NCI-H1048 (cell line): ENCODE measurements at regions not wholly inside any gene's neighbourhood (a gene's known extent, or its start where the extent isn't known, plus 50 kb on each side); places are given as distances from the start of the nearest gene placed in this dataset.

Experiments used
- DNase-seq: peaks from one replicate; lab custom pipeline; 2025; lab: John Stamatoyannopoulos, UW

GRCh38 chrX:6906608-6907007 lies 240.9 kb upstream of the STS start:
- DNase-seq = no peak

GRCh38 chrX:6904156-6904555 lies 243.4 kb upstream of the STS start:
- no peak for DNase-seq

GRCh38 chrX:6898371-6898770 lies 249.1 kb upstream of the STS start:
- no peak for DNase-seq

- DNase-seq = no peak
Measured at GRCh38 chrX:6891404-6891803, 256.1 kb upstream of the STS start.

- no peak for DNase-seq
Measured at GRCh38 chrX:6890544-6891261, 256.8 kb upstream of the STS start.

GRCh38 chrX:6885909-6886308 lies 261.6 kb upstream of the STS start:
- no peak for DNase-seq

- DNase-seq = no peak
Measured at GRCh38 chrX:6885396-6885795, 262.1 kb upstream of the STS start.

- DNase-seq = no peak
Measured at GRCh38 chrX:6861456-6861855, 286.1 kb upstream of the STS start.

- DNase-seq = no peak
Measured at GRCh38 chrX:6857749-6858148, 289.8 kb upstream of the STS start.

GRCh38 chrX:6856471-6856870 lies 291.0 kb upstream of the STS start:
- no peak for DNase-seq

- no peak for DNase-seq
Measured at GRCh38 chrX:6852869-6853268, 294.6 kb upstream of the STS start.

- no peak for DNase-seq
Measured at GRCh38 chrX:6852121-6852520, 295.4 kb upstream of the STS start.

GRCh38 chrX:6851140-6851539 lies 296.4 kb upstream of the STS start:
- no peak for DNase-seq

GRCh38 chrX:6849716-6850414 lies 297.6 kb upstream of the STS start:
- no peak for DNase-seq

- DNase-seq = no peak
Measured at GRCh38 chrX:6832619-6833018, 297.7 kb upstream of the VCX3A start.

- DNase-seq = no peak
Measured at GRCh38 chrX:6826856-6827255, 291.9 kb upstream of the VCX3A start.

- no peak for DNase-seq
Measured at GRCh38 chrX:6821730-6822129, 286.8 kb upstream of the VCX3A start.

- no peak for DNase-seq
Measured at GRCh38 chrX:6813836-6814370, 279.0 kb upstream of the VCX3A start.

GRCh38 chrX:6812087-6812486 lies 277.2 kb upstream of the VCX3A start:
- no peak for DNase-seq

GRCh38 chrX:6810776-6811175 lies 275.9 kb upstream of the VCX3A start:
- DNase-seq = no peak

- DNase-seq = no peak
Measured at GRCh38 chrX:6803607-6804006, 268.7 kb upstream of the VCX3A start.

GRCh38 chrX:6793000-6793399 lies 258.1 kb upstream of the VCX3A start:
- no peak for DNase-seq

- DNase-seq = no peak
Measured at GRCh38 chrX:6783912-6784311, 249.0 kb upstream of the VCX3A start.

GRCh38 chrX:6782831-6783230 lies 247.9 kb upstream of the VCX3A start:
- no peak for DNase-seq
